22Rv1 (cell line): ENCODE measurements at regions not wholly inside any gene's neighbourhood (a gene's known extent, or its start where the extent isn't known, plus 50 kb on each side); places are given as distances from the start of the nearest gene placed in this dataset.

ENCODE experiments used
- CTCF ChIP-seq: fragments of 450-650 bp; IDR thresholded peaks from 2 replicates; pipeline ENCODE4 v1.5.1; 2017; ENCODE audit warnings: mild to moderate bottlenecking
- ZFX ChIP-seq: fragments of 450-650 bp; IDR thresholded peaks from 2 replicates; pipeline ENCODE4 v1.6.1; 2017; ENCODE audit warnings: antibody characterized with exemption, borderline replicate concordance

DNA sequence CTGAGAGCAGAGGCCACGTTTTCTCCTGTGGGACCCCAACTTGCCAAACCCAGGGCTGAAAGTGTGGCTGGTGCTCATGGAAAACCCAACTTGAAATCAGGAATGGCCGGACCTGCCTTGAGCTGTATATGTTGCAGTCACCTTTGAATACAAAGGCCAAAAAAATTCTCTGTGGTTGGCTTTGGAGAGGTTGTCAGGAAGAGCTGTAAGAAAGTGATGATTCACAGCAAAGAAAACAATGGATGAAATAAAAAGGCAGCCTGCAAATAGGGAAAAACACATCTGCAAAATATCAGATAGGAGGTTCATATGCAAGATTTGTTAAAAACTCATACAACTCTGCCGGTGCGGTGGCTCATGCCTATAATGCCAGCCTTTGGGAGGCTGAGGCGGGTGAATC is 715.8 kb downstream of the UQCRFS1 start:
- TF ChIP-seq CTCF (no peak), ZFX (no peak)
